ENCODE measurements at regions not wholly inside any gene's neighbourhood (a gene's known extent, or its start where the extent isn't known, plus 50 kb on each side); places are given as distances from the start of the nearest gene placed in this dataset.
"Not testable (repeated sequence)": the region's sequence is repeated elsewhere in the genome, so short reads cannot be mapped to it uniquely, and the experiment has no call there.

DNA sequence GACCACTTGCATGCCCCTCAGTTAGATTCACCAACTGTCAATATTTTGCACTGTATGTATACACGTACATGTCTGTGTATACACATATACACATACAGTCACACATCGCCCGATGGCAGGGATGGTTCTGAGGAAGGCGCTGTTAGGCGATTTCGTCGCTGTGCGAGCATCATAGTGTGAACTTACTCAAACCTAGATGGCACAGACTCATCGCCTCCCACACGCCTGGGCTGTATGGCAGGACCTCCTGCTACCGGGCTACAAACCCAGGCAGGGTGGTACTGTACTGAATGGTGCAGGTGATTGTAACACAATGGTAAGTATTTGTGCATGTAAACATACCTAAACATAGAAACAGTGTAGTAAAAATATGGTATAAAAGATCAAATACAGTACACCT, 57.2 kb upstream of the LRPAP1 start:
- TF ChIP-seq, protein P1, sequence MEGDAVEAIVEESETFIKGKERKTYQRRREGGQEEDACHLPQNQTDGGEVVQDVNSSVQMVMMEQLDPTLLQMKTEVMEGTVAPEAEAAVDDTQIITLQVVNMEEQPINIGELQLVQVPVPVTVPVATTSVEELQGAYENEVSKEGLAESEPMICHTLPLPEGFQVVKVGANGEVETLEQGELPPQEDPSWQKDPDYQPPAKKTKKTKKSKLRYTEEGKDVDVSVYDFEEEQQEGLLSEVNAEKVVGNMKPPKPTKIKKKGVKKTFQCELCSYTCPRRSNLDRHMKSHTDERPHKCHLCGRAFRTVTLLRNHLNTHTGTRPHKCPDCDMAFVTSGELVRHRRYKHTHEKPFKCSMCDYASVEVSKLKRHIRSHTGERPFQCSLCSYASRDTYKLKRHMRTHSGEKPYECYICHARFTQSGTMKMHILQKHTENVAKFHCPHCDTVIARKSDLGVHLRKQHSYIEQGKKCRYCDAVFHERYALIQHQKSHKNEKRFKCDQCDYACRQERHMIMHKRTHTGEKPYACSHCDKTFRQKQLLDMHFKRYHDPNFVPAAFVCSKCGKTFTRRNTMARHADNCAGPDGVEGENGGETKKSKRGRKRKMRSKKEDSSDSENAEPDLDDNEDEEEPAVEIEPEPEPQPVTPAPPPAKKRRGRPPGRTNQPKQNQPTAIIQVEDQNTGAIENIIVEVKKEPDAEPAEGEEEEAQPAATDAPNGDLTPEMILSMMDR (IDR thresholded peaks at IDR 0.05), result not testable (repeated sequence)
- TF ChIP-seq POLR2A (IDR thresholded peaks at IDR 0.05), result not testable (repeated sequence)

All from lower leg skin (tissue), 3 donors.